ENCODE measurements at regions not wholly inside any gene's neighbourhood (a gene's known extent, or its start where the extent isn't known, plus 50 kb on each side); places are given as distances from the start of the nearest gene placed in this dataset.

GRCh38 chr7:153829525-153829924 lies 222.7 kb upstream of the DPP6 start:
- no peak for DNase-seq (ENCODE audit: low spot score)
- no peaks in the 10 kb centered on the region for H3K9me3 ChIP-seq (ENCODE audit: low read depth, low read length, poor library complexity, severe bottlenecking)

DNA sequence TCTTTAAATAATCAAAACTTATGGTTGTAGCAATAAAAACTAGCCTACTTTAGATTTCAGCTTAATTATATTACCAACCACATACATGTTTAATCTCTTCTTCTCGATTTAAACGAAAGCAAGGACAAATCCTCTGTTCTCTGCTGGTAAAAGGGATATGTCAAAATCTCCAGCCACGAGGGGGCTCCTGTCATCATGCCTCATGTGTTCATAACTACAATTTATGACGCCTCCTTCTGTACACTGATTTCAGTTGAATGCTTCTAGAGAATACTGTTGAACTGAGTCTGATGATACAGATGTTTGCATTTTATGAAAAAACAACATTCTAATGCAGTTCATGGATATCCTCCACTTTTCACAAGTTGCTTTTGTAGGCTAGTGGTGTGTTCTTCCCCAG lies 220.0 kb upstream of the DPP6 start:
- CTCF ChIA-PET = no interaction called here
- Histone ChIP-seq H3K27ac (ENCODE audit: low read depth, low read length, poor library complexity, severe bottlenecking) (no peak overlapping the region), H3K9me3 (ENCODE audit: low read depth, low read length, poor library complexity, severe bottlenecking) (no peaks in the 10 kb centered on the region), H3K4me3 (ENCODE audit: low read depth, low read length, poor library complexity, severe bottlenecking) (no peak overlapping the region), H3K36me3 (ENCODE audit: insufficient read depth, low read length, poor library complexity, severe bottlenecking) (no peaks in the 10 kb centered on the region), H3K27me3 (replicated peaks; ENCODE audit: insufficient read depth, low read depth, low read length, poor library complexity) (no peaks in the 10 kb centered on the region), H3K4me1 (ENCODE audit: insufficient read depth, low read length, poor library complexity, severe bottlenecking) (no peaks in the 10 kb centered on the region)
- TF ChIP-seq CTCF (conservative IDR thresholded peaks at IDR 0.05; ENCODE audit: low read depth, low read length) (no peak), EZH2 (IDR thresholded peaks at IDR 0.05; ENCODE audit: borderline replicate concordance, low read depth, low read length, poor library complexity, severe bottlenecking) (no peak)
- POLR2A ChIA-PET (ENCODE audit: low non-redundant PET) = no interaction called here
- no peak for DNase-seq (ENCODE audit: low spot score)
- intact Hi-C loops (cut with micrococcal nuclease; ENCODE audit: unreplicated experiment) = no loop called here
- BruUV-seq (replicated peaks) = no TSS peak

More at GRCh38 chr7:153829525-153829924, 222.7 kb upstream of the DPP6 start:
- H3K27me3 ChIP-seq (replicated peaks; ENCODE audit: insufficient read depth, low read depth, low read length, poor library complexity) = no peaks in the 10 kb centered on the region
- intact Hi-C loops (cut with micrococcal nuclease; ENCODE audit: unreplicated experiment) = no loop called here
- H3K27ac ChIP-seq (ENCODE audit: low read depth, low read length, poor library complexity, severe bottlenecking) = no peak overlapping the region
- no peaks in the 10 kb centered on the region for H3K4me1 ChIP-seq (ENCODE audit: insufficient read depth, low read length, poor library complexity, severe bottlenecking)
- ChIA-PET POLR2A (ENCODE audit: low non-redundant PET) (no interaction called here), CTCF (no interaction called here)
- BruUV-seq (replicated peaks) = no TSS peak
- no peak overlapping the region for H3K4me3 ChIP-seq (ENCODE audit: low read depth, low read length, poor library complexity, severe bottlenecking)
- TF ChIP-seq EZH2 (IDR thresholded peaks at IDR 0.05; ENCODE audit: borderline replicate concordance, low read depth, low read length, poor library complexity, severe bottlenecking) (no peak), CTCF (conservative IDR thresholded peaks at IDR 0.05; ENCODE audit: low read depth, low read length) (no peak)
- H3K36me3 ChIP-seq (ENCODE audit: insufficient read depth, low read length, poor library complexity, severe bottlenecking) = no peaks in the 10 kb centered on the region

GRCh38 chr7:153835103-153835502 lies 217.1 kb upstream of the DPP6 start:
- BruUV-seq (replicated peaks) = no TSS peak
- no peak overlapping the region for H3K27ac ChIP-seq (ENCODE audit: low read depth, low read length, poor library complexity, severe bottlenecking)
- H3K4me1 ChIP-seq (ENCODE audit: insufficient read depth, low read length, poor library complexity, severe bottlenecking) = no peaks in the 10 kb centered on the region
- no peaks in the 10 kb centered on the region for H3K9me3 ChIP-seq (ENCODE audit: low read depth, low read length, poor library complexity, severe bottlenecking)
- H3K4me3 ChIP-seq (ENCODE audit: low read depth, low read length, poor library complexity, severe bottlenecking) = no peak overlapping the region
- CTCF ChIA-PET = no interaction called here
- TF ChIP-seq EZH2 (IDR thresholded peaks at IDR 0.05; ENCODE audit: borderline replicate concordance, low read depth, low read length, poor library complexity, severe bottlenecking) = no peak
- TF ChIP-seq CTCF (conservative IDR thresholded peaks at IDR 0.05; ENCODE audit: low read depth, low read length) = no peak
- intact Hi-C loops (cut with micrococcal nuclease; ENCODE audit: unreplicated experiment) = no loop called here
- no peaks in the 10 kb centered on the region for H3K27me3 ChIP-seq (replicated peaks; ENCODE audit: insufficient read depth, low read depth, low read length, poor library complexity)
- POLR2A ChIA-PET (ENCODE audit: low non-redundant PET) = no interaction called here
- no peaks in the 10 kb centered on the region for H3K36me3 ChIP-seq (ENCODE audit: insufficient read depth, low read length, poor library complexity, severe bottlenecking)
- DNase-seq (ENCODE audit: low spot score) = no peak

Data from A673 (cell line).